Ectodermal cell (in vitro differentiated cells): ENCODE measurements at regions not wholly inside any gene's neighbourhood (a gene's known extent, or its start where the extent isn't known, plus 50 kb on each side); places are given as distances from the start of the nearest gene placed in this dataset.

Experiments
- H3K27ac ChIP-seq: 2 replicates; pipeline ENCODE4 v1.7.0; 2013; ENCODE audit warnings: mild to moderate bottlenecking, low read depth, low read length; ENCODE audit not compliant: insufficient read depth, poor library complexity, severe bottlenecking
- H3K27me3 ChIP-seq: 2 replicates; pipeline ENCODE4 v1.7.0; 2013; ENCODE audit warnings: mild to moderate bottlenecking, low read length; ENCODE audit not compliant: insufficient read depth, control insufficient read depth, poor library complexity, severe bottlenecking
- H3K36me3 ChIP-seq: one replicate; pipeline ENCODE4 v1.7.0; 2013; ENCODE audit warnings: low read length; ENCODE audit not compliant: control insufficient read depth, insufficient read depth
- H3K4me1 ChIP-seq: one replicate; pipeline ENCODE4 v1.7.0; 2013; ENCODE audit warnings: low read length; ENCODE audit not compliant: control insufficient read depth, insufficient read depth
- H3K4me3 ChIP-seq: 2 replicates; pipeline ENCODE4 v1.7.0; 2013; ENCODE audit warnings: low read depth, low read length, control low read depth; ENCODE audit not compliant: insufficient read depth
- H3K9me3 ChIP-seq: 2 replicates; pipeline ENCODE4 v1.7.0; 2013; ENCODE audit warnings: mild to moderate bottlenecking, low read length, moderate library complexity; ENCODE audit not compliant: control insufficient read depth
- WGBS, 2 experiments: methylation state at CpG; one replicate each; pipeline ENCODE4 v1.1.7; 2013; ENCODE audit warnings: missing lambda C conversion rate in 2 of 2; 5-methylcytosine and 5-hydroxymethylcytosine counted together

DNA sequence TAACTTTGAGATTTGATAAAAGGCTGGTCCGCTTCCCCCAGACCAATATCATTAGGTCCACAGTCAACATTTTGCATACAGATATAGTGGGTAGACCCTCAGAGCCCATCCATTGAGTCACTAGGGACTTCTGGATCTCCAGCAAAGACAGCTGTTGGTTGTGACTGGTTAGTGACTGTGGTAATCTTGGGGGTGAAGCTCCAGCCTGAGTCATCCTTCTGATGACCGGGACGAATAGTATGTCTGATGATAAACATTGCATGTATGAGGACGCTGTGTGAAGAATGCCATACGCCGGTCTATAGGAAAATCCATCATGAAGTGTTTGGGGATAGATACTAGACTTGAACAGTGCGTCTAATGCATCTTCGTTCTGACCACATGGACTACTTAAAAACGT, 307.0 kb downstream of the UQCRFS1 start:
- Histone ChIP-seq H3K36me3 (no peaks in the 10 kb centered on the region), H3K9me3 (no peaks in the 10 kb centered on the region), H3K27ac (no peak overlapping the region), H3K27me3 (no peaks in the 10 kb centered on the region), H3K4me3 (no peak overlapping the region), H3K4me1 (no peaks in the 10 kb centered on the region)
- WGBS, 2 experiments: 89 to 91% methylated on average over 8 to 9 of the region's 9 CpGs

- 88 to 90% methylated on average over 4 of the region's 4 CpGs for WGBS, 2 experiments
- Histone ChIP-seq H3K4me1 (no peaks in the 10 kb centered on the region), H3K4me3 (no peak overlapping the region), H3K27ac (no peak overlapping the region), H3K27me3 (no peaks in the 10 kb centered on the region), H3K9me3 (no peaks in the 10 kb centered on the region), H3K36me3 (no peaks in the 10 kb centered on the region)
These were observed 313.2 kb downstream of the UQCRFS1 start for GRCh38 chr19:28899703-28900102.

- Histone ChIP-seq H3K4me1 (no peaks in the 10 kb centered on the region), H3K36me3 (no peaks in the 10 kb centered on the region), H3K9me3 (no peaks in the 10 kb centered on the region), H3K4me3 (no peak overlapping the region), H3K27ac (no peak overlapping the region), H3K27me3 (no peaks in the 10 kb centered on the region)
- 80% methylated on average over 5 of the region's 5 CpGs for whole genome bisulfite sequencing, 2 experiments
These were observed 314.7 kb downstream of the UQCRFS1 start for GRCh38 chr19:28898249-28898648.

DNA sequence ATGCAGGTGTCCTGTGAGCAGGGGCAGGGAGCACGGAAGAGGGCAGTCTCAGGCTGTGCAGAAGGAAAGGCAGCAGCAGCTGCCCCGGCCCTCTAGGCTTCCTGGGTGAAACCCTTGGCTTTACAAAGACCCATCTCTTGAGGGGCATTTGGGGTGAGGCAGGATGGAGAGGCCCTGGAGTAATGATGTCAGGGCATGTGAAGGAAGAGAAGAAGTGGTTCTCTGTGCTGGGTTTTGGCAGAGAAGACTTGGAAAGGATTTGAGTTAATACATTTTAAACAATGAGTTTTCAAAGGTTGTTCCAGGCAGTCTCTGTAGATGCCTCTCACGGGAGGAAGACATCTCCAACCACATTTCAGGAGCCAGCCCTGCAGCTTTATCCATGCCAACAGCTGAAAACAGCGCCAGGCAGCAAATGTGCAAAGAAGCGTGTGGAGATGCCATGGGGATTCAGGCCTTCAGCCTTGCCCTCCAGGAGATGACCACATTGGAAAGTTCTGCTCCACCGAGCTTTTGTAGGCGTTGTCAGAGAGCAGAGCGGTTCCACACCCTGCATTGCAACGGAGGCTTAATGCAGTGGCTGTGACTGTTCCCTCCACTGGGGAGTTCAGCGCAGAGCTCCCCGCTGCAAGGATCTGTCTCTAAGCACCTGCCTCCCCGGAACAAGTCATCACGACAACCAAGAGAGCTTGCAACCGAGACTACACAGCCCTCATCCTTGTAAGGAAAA, 322.8 kb downstream of the UQCRFS1 start:
- Histone ChIP-seq H3K27me3 (no peaks in the 10 kb centered on the region), H3K9me3 (no peaks in the 10 kb centered on the region), H3K4me3 (no peak overlapping the region), H3K4me1 (no peaks in the 10 kb centered on the region), H3K27ac (no peak overlapping the region), H3K36me3 (no peaks in the 10 kb centered on the region)
- 85 to 89% methylated on average over 14 of the region's 14 CpGs for WGBS, 2 experiments

DNA sequence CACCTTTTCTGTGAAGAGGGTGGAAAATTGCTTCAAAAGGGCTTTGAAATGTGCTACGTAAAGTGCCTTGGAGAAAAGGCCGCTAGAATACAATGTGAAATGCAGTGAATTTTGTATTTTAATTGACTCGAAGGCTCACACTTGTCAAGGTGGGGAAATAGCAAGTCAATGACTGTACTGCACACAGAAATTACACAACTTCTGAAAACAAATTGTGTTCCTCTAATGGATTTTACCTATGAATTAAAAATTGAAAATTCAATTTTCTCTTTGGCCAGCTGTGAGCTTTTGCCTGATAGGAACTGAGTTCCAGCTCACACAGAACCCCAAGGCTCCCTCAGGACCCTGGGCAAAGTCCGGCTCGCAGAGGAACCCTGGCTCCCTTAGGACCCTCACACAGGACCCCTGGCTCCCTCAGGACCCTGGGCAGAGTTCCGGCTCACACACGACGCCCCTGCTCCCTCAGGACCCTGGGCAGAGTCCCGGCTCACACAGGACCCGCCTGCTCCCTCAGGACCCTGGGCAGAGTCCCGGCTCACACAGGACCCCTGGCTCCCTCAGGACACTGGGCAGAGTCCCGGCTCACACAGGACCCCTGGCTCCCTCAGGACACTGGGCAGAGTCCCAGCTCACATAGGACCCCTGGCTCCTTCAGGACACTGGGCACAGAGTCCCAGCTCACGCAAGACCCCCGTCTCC, 324.9 kb downstream of the UQCRFS1 start:
- H3K9me3 ChIP-seq: no peaks in the 10 kb centered on the region
- H3K4me1 ChIP-seq: peaks cover 8% of the 10 kb centered on the region
- no peak overlapping the region for H3K27ac ChIP-seq
- no peak overlapping the region for H3K4me3 ChIP-seq
- no peaks in the 10 kb centered on the region for H3K27me3 ChIP-seq
- 84 to 88% methylated on average over 13 to 14 of the region's 14 CpGs for WGBS, 2 experiments
- H3K36me3 ChIP-seq: no peaks in the 10 kb centered on the region

DNA sequence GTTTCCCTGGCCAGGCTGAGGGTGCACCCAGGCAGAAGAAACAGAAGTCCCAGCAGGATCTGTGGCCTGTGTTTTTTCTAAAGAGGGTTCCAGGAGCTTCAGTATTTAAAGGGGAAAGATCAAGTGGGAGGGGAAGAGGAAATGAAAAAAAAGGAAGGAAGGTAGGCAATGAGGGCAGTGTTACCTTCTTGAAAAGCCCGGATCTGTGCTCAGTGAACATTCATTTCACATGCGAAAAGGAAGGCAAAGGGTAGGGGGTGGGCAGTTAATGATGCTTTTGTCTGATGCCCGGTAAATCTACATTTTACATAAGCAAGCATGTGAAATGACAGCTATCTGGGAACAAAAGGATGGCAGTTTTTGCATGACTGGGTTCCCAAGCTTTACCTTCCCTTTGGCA, 326.2 kb downstream of the UQCRFS1 start:
- Histone ChIP-seq H3K36me3 (no peaks in the 10 kb centered on the region), H3K9me3 (no peaks in the 10 kb centered on the region), H3K27me3 (no peaks in the 10 kb centered on the region), H3K27ac (no peak overlapping the region), H3K4me3 (no peak overlapping the region), H3K4me1 (peaks cover 15% of the 10 kb centered on the region)
- WGBS, 2 experiments: 39 to 56% methylated on average over 3 of the region's 3 CpGs

DNA sequence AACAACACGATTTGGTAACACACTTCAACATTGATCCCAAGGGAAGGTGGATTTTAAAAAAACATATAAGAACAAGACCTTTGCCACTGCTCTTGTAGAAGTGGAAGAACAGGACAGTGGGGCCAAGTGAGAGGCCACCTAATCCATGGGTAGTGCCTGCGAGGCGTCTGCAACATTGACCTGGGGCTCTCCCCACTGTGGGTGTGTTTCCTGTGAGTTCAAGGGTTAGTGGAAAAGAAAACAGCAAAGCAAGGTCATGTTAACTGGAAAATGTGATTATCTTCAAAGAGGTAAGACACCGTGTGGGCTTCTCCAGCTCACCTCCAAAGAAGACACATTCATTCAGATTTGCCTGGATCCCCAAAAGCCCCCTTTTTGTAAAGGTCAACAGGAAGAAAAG, 327.0 kb downstream of the UQCRFS1 start:
- peaks cover 19% of the 10 kb centered on the region for H3K4me1 ChIP-seq
- H3K27ac ChIP-seq: no peak overlapping the region
- WGBS, 2 experiments: 93 to 96% methylated on average over 4 of the region's 4 CpGs
- H3K36me3 ChIP-seq: no peaks in the 10 kb centered on the region
- H3K4me3 ChIP-seq: no peak overlapping the region
- H3K9me3 ChIP-seq: no peaks in the 10 kb centered on the region
- no peaks in the 10 kb centered on the region for H3K27me3 ChIP-seq

DNA sequence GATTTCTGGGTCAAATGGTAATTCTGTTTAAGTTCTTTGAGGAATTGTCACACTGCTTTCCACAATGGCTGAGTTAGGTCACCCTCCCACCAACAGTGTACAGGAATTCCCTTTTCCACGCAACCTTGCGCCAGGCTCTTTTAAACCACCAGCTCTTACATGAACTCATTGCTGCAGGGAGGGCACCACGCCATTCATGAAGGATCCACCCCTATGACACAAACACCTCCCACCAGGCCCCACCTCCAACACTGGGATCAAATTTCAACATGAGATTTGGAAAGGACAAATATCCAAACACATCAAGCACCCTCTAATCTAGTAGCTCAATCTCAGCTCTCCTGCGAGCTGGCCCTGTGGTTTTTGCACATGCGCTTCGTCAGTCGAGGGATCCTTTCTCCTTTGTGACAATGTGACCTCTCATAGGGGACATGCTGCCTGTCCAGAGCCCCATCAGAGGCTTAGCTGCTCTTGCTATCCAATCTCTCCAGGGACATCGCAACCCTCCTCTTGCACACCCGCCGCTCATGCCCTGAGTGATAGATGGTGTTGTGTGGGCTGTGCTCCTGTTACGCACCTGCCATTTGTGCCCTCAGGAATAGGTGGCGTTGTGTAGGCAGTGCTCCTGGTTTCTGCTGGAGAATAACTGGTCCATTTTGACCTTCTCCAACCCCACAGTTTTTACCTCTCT, 328.0 kb downstream of the UQCRFS1 start:
- no peak overlapping the region for H3K27ac ChIP-seq
- H3K9me3 ChIP-seq: no peaks in the 10 kb centered on the region
- WGBS, 2 experiments: 78 to 80% methylated on average over 11 to 12 of the region's 12 CpGs
- H3K27me3 ChIP-seq: no peaks in the 10 kb centered on the region
- H3K4me1 ChIP-seq: peaks cover 19% of the 10 kb centered on the region
- H3K4me3 ChIP-seq: no peak overlapping the region
- H3K36me3 ChIP-seq: no peaks in the 10 kb centered on the region

DNA sequence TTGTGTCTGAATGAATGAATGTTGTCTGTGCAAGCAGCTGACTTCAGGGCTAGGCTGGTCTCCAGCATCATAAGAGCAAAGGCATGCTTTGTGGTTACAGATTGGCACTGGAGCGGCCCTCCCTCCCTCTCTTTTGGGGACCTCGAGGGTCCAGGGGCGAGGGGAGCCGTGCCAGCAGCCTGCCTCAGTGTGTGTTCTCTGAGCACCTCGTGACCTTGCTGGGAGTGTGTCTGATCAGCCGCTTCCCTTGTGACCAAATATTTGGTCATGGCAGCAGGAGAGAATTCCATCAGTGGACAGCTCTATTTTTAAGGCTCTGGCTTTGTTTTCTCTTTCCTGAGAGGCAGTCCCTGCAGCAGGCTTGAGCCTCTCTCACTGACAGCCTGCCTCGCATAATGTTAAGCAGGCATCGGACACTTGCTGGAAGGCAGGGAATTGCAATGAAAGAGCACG, 329.7 kb downstream of the UQCRFS1 start:
- H3K4me3 ChIP-seq: no peak overlapping the region
- H3K4me1 ChIP-seq: peaks cover 19% of the 10 kb centered on the region
- H3K27ac ChIP-seq: peak overlapping the region; percentile 1

DNA sequence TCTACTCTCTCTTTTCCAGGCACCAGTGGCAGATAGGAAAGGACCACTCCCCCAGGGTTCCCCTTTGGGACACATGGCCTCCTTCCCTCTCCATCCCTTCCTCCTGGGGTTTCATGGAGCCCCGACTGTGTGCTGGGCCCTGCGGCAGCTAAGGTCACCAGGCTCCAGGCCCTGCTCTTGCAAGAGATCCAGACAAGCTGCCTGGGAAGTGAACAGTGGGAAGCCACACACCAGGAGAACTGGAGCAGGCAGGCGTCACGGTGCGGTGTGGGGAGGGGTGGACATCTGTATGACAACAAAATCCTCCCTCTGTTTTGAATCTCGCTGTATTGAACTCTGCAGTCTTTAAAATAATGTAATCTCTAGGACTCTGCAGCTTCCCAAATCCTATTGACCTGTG, 330.1 kb downstream of the UQCRFS1 start:
- no peaks in the 10 kb centered on the region for H3K27me3 ChIP-seq
- no peak overlapping the region for H3K4me3 ChIP-seq
- H3K36me3 ChIP-seq: no peaks in the 10 kb centered on the region
- peaks cover 19% of the 10 kb centered on the region for H3K4me1 ChIP-seq
- no peak overlapping the region for H3K27ac ChIP-seq
- no peaks in the 10 kb centered on the region for H3K9me3 ChIP-seq
- 20 to 21% methylated on average over 6 of the region's 6 CpGs for WGBS, 2 experiments

More for the DNA sequence above, 329.7 kb downstream of the UQCRFS1 start:
- no peaks in the 10 kb centered on the region for H3K27me3 ChIP-seq
- 20 to 24% methylated on average over 9 of the region's 9 CpGs for WGBS, 2 experiments
- no peaks in the 10 kb centered on the region for H3K36me3 ChIP-seq
- H3K9me3 ChIP-seq: no peaks in the 10 kb centered on the region
